ENCODE measurements at regions not wholly inside any gene's neighbourhood (a gene's known extent, or its start where the extent isn't known, plus 50 kb on each side); places are given as distances from the start of the nearest gene placed in this dataset.

GRCh38 chr14:55805250-55805649, 225.2 kb downstream of the KTN1 start:
- TF ChIP-seq CTCF (IDR thresholded peaks at IDR 0.05) (no peak), POLR2A (IDR thresholded peaks at IDR 0.05) (no peak)

Data from adrenal gland (tissue), 5 donors.